GM12872 (cell line): ENCODE measurements at regions not wholly inside any gene's neighbourhood (a gene's known extent, or its start where the extent isn't known, plus 50 kb on each side); places are given as distances from the start of the nearest gene placed in this dataset.

Experiments used
- TF ChIP-seq, protein P1 (sequence below): IDR thresholded peaks from 3 replicates; pipeline ENCODE4 v1.5.1; 2011; ENCODE audit warnings: low read depth, mild to moderate bottlenecking, low read length, moderate library complexity; ENCODE audit not compliant: insufficient read depth

DNA sequence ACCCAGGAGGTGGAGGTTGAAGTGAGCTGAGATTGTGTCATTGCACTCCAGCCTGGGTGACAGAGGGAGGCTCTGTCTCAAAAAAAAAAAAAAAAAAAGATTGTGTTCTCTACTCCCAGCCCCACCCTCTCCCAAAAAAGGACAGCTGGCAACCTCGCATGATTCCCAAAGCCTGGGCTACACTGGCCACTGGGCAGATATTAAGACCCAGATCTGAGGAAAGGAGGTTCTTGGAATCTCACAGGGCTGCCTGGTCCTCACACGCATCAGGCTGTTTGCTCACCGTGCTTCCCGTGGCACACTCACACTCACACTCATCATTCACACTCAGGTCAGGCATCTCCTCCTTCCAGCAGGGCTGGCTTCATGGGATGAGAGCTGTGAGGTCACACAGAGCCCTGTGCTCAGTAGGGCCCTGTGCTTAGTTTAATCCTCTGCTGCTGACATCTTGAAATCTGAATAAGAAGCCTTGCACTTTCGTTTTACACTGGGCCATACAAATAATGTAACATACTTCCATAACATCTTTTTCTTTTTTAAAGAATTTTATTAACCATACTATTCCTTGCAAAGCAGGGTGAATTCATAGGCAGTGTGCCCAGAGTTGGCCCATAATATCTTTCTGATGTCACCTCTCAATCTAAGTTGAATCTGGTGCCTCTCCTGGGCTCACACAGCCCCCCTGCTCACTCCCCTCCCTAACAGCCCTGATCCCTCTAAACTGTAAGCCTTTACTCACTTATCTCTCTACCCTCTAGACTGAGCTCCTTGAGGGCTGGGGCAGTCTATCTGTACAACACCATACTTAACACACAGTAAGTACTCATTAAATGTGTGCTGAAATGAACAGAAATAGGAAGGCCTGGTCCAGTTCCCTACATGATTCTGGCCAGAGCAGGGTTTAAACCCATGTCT is 50.2 kb upstream of the C15orf39 start:
- TF ChIP-seq, protein P1, sequence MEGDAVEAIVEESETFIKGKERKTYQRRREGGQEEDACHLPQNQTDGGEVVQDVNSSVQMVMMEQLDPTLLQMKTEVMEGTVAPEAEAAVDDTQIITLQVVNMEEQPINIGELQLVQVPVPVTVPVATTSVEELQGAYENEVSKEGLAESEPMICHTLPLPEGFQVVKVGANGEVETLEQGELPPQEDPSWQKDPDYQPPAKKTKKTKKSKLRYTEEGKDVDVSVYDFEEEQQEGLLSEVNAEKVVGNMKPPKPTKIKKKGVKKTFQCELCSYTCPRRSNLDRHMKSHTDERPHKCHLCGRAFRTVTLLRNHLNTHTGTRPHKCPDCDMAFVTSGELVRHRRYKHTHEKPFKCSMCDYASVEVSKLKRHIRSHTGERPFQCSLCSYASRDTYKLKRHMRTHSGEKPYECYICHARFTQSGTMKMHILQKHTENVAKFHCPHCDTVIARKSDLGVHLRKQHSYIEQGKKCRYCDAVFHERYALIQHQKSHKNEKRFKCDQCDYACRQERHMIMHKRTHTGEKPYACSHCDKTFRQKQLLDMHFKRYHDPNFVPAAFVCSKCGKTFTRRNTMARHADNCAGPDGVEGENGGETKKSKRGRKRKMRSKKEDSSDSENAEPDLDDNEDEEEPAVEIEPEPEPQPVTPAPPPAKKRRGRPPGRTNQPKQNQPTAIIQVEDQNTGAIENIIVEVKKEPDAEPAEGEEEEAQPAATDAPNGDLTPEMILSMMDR, result no peak
